Ramos (cell line): ENCODE measurements at regions not wholly inside any gene's neighbourhood (a gene's known extent, or its start where the extent isn't known, plus 50 kb on each side); places are given as distances from the start of the nearest gene placed in this dataset.
"Not testable (repeated sequence)": the region's sequence is repeated elsewhere in the genome, so short reads cannot be mapped to it uniquely, and the experiment has no call there.

Experiments used
- in situ Hi-C: fragments of 300-500 bp; cut with MboI; formaldehyde crosslinking; loops from one replicate; pipeline ENCODE4 v1.14.3; 2022; ENCODE audit warnings: low sequenced_read_pairs; ENCODE audit not compliant: unreplicated experiment

DNA sequence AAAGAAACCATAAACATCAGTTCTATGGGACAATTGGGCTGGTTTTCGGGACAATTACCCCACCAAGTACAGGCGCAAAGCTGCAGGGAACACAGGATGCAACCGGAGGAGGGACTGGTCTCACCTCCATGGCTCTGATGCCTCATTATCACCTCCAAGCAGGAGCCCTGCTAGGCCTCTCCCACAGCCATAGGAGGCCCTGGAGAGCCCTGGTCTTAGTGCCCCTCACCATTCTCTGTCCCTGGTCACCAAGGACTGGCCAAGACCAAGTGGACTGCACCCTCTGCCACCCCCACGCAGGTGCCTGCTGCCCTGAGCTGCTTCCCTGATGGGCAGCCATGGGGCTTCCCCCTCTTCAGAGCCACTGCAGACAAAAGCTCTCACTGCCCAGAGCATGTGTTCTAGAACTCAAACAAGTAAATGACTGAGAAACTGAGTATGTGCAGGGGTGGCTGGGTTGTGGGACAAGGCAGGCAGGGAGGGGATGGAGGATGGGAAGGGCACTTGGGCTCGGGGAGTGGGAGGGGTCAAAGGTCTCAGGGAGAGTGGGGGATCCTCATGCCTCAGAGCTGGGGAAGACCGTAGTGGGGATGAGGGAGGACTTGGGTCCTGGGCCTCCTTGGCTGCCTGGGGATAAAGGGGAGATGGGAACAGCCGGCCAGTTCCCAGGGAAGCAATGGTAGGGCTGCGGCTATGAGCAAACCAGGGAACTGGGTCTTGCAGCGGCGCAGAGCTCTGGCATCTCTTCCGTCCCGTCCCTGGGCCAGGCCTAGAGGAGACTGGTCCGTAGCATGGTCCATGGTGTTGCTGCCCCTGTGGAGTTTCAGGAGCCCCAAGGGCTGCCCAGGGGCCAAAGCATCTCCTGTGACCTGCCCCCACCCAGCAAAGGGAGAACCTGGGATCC lies 435.1 kb downstream of the PREX1 start:
- in situ Hi-C loops: no loop called here

- in situ Hi-C loops: no loop called here
Observed at GRCh38 chr20:48390981-48391380, 436.8 kb downstream of the PREX1 start.

- in situ Hi-C loops: no loop called here
Observed at GRCh38 chr20:48387675-48388074, 440.1 kb downstream of the PREX1 start.

DNA sequence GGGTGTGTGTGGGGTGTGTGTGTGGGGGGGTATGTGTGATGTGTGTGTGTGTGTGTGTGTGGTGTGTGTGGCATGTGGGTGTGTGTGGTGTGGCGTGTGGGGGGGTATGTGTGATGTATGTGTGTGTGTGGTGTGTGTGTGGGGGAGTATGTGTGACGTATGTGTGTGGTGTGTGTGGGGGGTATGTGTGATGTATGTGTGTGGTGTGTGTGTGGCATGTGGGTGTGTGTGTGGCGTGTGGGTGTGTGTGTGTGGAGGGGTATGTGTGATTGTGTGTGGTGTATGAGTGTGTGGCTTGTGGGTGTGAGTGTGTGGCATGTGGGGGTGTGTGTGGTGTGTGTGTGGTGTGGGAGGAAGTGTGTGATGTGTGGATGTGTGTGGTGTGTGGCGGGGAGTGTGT lies 442.3 kb downstream of the PREX1 start:
- in situ Hi-C loops: no loop called here

DNA sequence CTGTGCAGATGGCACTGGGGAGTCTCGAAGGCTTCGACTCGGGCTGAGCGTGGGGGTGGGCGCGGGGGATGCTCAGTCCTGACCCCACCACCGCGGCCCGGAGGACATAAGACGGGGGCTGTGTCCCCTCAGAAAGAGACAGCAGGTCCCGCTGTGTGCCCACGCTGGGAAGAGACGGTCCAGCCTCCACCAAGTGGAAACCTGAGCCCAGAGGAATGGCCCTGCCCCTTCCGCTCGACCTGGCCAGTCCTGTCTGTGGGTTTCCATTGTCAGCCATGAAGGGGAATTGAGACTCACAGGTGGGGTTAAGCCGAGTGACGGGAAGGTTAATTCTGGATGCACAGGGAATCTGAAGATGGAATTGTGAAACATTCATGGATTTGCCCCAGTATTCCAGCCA lies 442.7 kb downstream of the PREX1 start:
- in situ Hi-C loops: no loop called here

- in situ Hi-C loops: no loop called here
Observed at GRCh38 chr20:48384147-48384818, 443.5 kb downstream of the PREX1 start.

DNA sequence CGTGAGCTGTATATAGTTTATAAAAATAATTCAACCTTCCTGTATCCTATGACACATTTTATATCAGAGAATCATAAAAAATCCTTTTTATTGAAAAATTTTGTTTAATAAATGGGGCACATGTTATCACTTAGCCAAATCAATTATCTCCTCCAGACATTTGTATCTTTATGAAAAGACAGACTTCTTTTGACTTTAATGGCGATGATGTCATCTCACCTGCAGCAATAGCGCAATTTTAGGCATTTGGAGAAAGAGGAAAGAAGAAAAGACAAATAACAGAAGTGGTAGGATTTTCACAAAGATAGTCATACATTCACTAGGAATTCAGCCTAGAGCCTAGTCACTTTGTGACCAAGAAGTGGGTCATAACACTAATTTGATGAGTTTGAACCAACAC lies 444.5 kb downstream of the PREX1 start:
- in situ Hi-C loops: no loop called here

- in situ Hi-C loops: no loop called here
Observed at GRCh38 chr20:48382304-48382703, 445.5 kb downstream of the PREX1 start.

GRCh38 chr20:48381353-48382120 lies 446.3 kb downstream of the PREX1 start:
- in situ Hi-C loops: no loop called here

GRCh38 chr20:48380661-48381060 lies 447.1 kb downstream of the PREX1 start:
- in situ Hi-C loops: no loop called here

- in situ Hi-C loops: no loop called here
Observed at GRCh38 chr20:48378976-48379675, 448.7 kb downstream of the PREX1 start.

GRCh38 chr20:48377940-48378339 lies 449.9 kb downstream of the PREX1 start:
- in situ Hi-C loops: no loop called here

GRCh38 chr20:48375804-48376203 lies 452.0 kb downstream of the PREX1 start:
- in situ Hi-C loops: no loop called here

GRCh38 chr20:48374991-48375595 lies 452.7 kb downstream of the PREX1 start:
- in situ Hi-C loops: no loop called here

- in situ Hi-C loops: not testable (repeated sequence)
Observed at GRCh38 chr20:48374031-48374907, 453.5 kb downstream of the PREX1 start.

- in situ Hi-C loops: no loop called here
Observed at GRCh38 chr20:48373555-48373934, 454.3 kb downstream of the PREX1 start.

DNA sequence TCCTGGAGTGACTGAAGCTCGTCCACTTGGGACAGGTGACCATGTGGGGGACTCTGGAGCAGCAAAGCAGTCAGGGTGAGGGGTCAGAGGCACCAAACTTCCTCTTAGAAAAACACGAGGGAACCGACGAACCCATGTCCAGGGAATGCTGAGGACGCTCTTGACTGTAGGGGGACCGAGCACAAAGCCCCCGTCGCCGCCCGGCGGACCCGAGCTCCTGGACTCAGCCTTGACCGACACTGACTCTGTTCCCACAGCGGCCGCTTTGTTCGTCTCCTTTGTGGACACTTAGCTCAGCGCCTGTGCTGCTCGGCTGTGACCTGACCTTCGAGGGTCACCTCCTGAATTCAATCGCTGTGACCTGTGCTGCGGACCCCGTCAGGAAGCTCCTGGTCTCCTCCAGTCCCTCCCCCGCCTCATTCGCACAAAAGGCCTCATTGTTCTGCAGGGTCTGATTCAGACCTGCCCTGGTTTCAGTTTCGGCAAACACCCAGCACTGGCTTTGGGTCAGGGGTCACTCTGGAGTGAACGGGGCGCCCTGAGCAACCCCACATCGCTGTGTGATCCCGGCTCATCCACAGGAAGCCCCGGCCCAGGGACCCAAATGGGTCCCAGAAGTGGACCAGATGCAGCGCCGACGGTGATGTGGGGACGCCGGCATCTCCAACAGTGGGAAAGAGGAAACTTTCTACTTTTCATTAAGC lies 454.8 kb downstream of the PREX1 start:
- in situ Hi-C loops: not testable (repeated sequence)

- in situ Hi-C loops: no loop called here
Observed at GRCh38 chr20:48371211-48371610, 456.6 kb downstream of the PREX1 start.
